PC-9 (cell line): ENCODE measurements at regions not wholly inside any gene's neighbourhood (a gene's known extent, or its start where the extent isn't known, plus 50 kb on each side); places are given as distances from the start of the nearest gene placed in this dataset.

ENCODE experiments used
- BruUV-seq: library from RNA; stranded (reverse); fragments of 400-500 nt; replicated peaks from 2 replicates; lab custom pipeline; 2021; lab: Mats Ljungman, UMichigan
- CTCF ChIA-PET: fragments of 300-600 bp; sonication (Branson Sonifier 250); formaldehyde crosslinking; loops from one replicate; lab custom pipeline; 2022; ENCODE audit warnings: antibody characterized with exemption; lab: Charles Lee
- POLR2A ChIA-PET: fragments of 300-600 bp; sonication (Branson Sonifier 250); formaldehyde crosslinking; loops from one replicate; lab custom pipeline; 2022; ENCODE audit warnings: antibody characterized with exemption; ENCODE audit not compliant: unreplicated experiment; lab: Charles Lee
- DNase-seq, 2 experiments: peaks; one replicate each; pipeline versions ENCODE4 v3.0.0 to v3.0.0-alpha.2; 2015 to 2022; ENCODE audit warnings: mixed read lengths in 1 of 2
- H2AFZ ChIP-seq: fragments of 200-600 bp; sonication (generic); 2 replicates; pipeline ENCODE4 v1.8.1; 2017; ENCODE audit warnings: antibody characterized with exemption
- H3F3A ChIP-seq: fragments of 200-600 bp; sonication (generic); 2 replicates; pipeline ENCODE4 v1.8.1; 2017; ENCODE audit warnings: antibody characterized with exemption, mild to moderate bottlenecking, low read depth; ENCODE audit not compliant: insufficient read depth
- H3K27ac ChIP-seq: fragments of 200-600 bp; sonication (generic); 2 replicates; pipeline ENCODE4 v1.6.1; 2016; ENCODE audit warnings: mixed run types
- H3K27me3 ChIP-seq: fragments of 200-600 bp; sonication (generic); 2 replicates; pipeline ENCODE4 v1.6.1; 2016; ENCODE audit warnings: low read depth, mixed run types; ENCODE audit not compliant: insufficient read depth
- H3K36me3 ChIP-seq: fragments of 200-600 bp; sonication (generic); 2 replicates; pipeline ENCODE4 v1.6.1; 2016; ENCODE audit warnings: low read depth, mixed run types
- H3K4me1 ChIP-seq: fragments of 200-600 bp; sonication (generic); replicated peaks from 2 replicates; pipeline ENCODE4 v1.6.1; 2016; ENCODE audit warnings: mixed run types; ENCODE audit not compliant: insufficient read depth
- H3K4me2 ChIP-seq: fragments of 200-600 bp; sonication (generic); 2 replicates; pipeline ENCODE4 v1.6.1; 2017; ENCODE audit warnings: mixed run types
- H3K4me3 ChIP-seq: fragments of 200-600 bp; sonication (generic); 2 replicates; pipeline ENCODE4 v1.6.1; 2016; ENCODE audit warnings: mixed run types
- H3K79me2 ChIP-seq: fragments of 200-600 bp; sonication (generic); 2 replicates; pipeline ENCODE4 v1.6.1; 2017; ENCODE audit warnings: low read depth, mixed run types
- H3K9me2 ChIP-seq: fragments of 200-600 bp; sonication (generic); 2 replicates; pipeline ENCODE4 v1.8.1; 2017; ENCODE audit warnings: mild to moderate bottlenecking; ENCODE audit not compliant: insufficient read depth
- H3K9me3 ChIP-seq: fragments of 200-600 bp; sonication (generic); 2 replicates; pipeline ENCODE4 v1.8.1; 2016; ENCODE audit warnings: low read depth; ENCODE audit not compliant: insufficient read depth
- H4K20me1 ChIP-seq: fragments of 200-600 bp; sonication (generic); 2 replicates; pipeline ENCODE4 v1.8.1; 2017; ENCODE audit not compliant: insufficient read depth
- CTCF ChIP-seq: fragments of 200-600 bp; sonication (generic); conservative IDR thresholded peaks from 2 replicates; pipeline ENCODE4 v1.6.1; 2017; ENCODE audit warnings: mixed run types, antibody characterized with exemption, mild to moderate bottlenecking, moderate library complexity
- EZH2 ChIP-seq: fragments of 200-600 bp; sonication (generic); IDR thresholded peaks from 2 replicates; pipeline ENCODE4 v1.8.0; 2017; ENCODE audit warnings: antibody characterized with exemption, low read depth
- intact Hi-C: fragments of 100-400 bp; cut with micrococcal nuclease; formaldehyde crosslinking; loops from one replicate; pipeline ENCODE4 v1.10.0; 2022; ENCODE audit not compliant: unreplicated experiment

- Histone ChIP-seq H4K20me1 (no peaks in the 10 kb centered on the region), H3K36me3 (no peaks in the 10 kb centered on the region), H3K4me1 (no peaks in the 10 kb centered on the region), H3K79me2 (no peaks in the 10 kb centered on the region), H3K4me2 (no peak overlapping the region), H3K27ac (no peak overlapping the region), H2AFZ (no peak overlapping the region), H3K27me3 (peaks cover 28% of the 10 kb centered on the region), H3K9me3 (no peaks in the 10 kb centered on the region), H3K4me3 (no peak overlapping the region), H3F3A (no peaks in the 10 kb centered on the region), H3K9me2 (no peaks in the 10 kb centered on the region)
- intact Hi-C loops: no loop called here
- BruUV-seq: no TSS peak
- no peak for DNase-seq
- TF ChIP-seq EZH2 (no peak), CTCF (no peak)
- ChIA-PET CTCF (no interaction called here), POLR2A (no interaction called here)
Measured at GRCh38 chr15:31774045-31774444, 256.3 kb upstream of the CHRNA7 start.

- no TSS peak for BruUV-seq
- POLR2A ChIA-PET: no interaction called here
- no peaks in the 10 kb centered on the region for H3F3A ChIP-seq
- no peaks in the 10 kb centered on the region for H3K79me2 ChIP-seq
- H3K27me3 ChIP-seq: peaks cover 31% of the 10 kb centered on the region
- no peaks in the 10 kb centered on the region for H4K20me1 ChIP-seq
- TF ChIP-seq CTCF: no peak
- no peak for TF ChIP-seq EZH2
- H2AFZ ChIP-seq: no peak overlapping the region
- H3K4me1 ChIP-seq: no peaks in the 10 kb centered on the region
- intact Hi-C loops: no loop called here
- CTCF ChIA-PET: no interaction called here
- H3K36me3 ChIP-seq: no peaks in the 10 kb centered on the region
- H3K27ac ChIP-seq: no peak overlapping the region
- DNase-seq: no peak
- H3K9me3 ChIP-seq: no peaks in the 10 kb centered on the region
- no peak overlapping the region for H3K4me3 ChIP-seq
- H3K9me2 ChIP-seq: no peaks in the 10 kb centered on the region
- H3K4me2 ChIP-seq: no peak overlapping the region
Measured at GRCh38 chr15:31776039-31776438, 254.3 kb upstream of the CHRNA7 start.

GRCh38 chr15:31781261-31781660, 249.1 kb upstream of the CHRNA7 start:
- BruUV-seq: no TSS peak
- no peak overlapping the region for H3K27ac ChIP-seq
- peaks cover 17% of the 10 kb centered on the region for H3K27me3 ChIP-seq
- H3K36me3 ChIP-seq: no peaks in the 10 kb centered on the region
- no peak overlapping the region for H2AFZ ChIP-seq
- TF ChIP-seq CTCF: no peak
- no peak for TF ChIP-seq EZH2
- H3K4me1 ChIP-seq: no peaks in the 10 kb centered on the region
- no peaks in the 10 kb centered on the region for H4K20me1 ChIP-seq
- H3F3A ChIP-seq: no peaks in the 10 kb centered on the region
- no peaks in the 10 kb centered on the region for H3K9me3 ChIP-seq
- H3K79me2 ChIP-seq: no peaks in the 10 kb centered on the region
- no peak overlapping the region for H3K4me2 ChIP-seq
- H3K9me2 ChIP-seq: no peaks in the 10 kb centered on the region
- ChIA-PET POLR2A (no interaction called here), CTCF (no interaction called here)
- no peak for DNase-seq
- intact Hi-C loops: no loop called here
- H3K4me3 ChIP-seq: no peak overlapping the region
